ENCODE measurements at regions not wholly inside any gene's neighbourhood (a gene's known extent, or its start where the extent isn't known, plus 50 kb on each side); places are given as distances from the start of the nearest gene placed in this dataset.

DNA sequence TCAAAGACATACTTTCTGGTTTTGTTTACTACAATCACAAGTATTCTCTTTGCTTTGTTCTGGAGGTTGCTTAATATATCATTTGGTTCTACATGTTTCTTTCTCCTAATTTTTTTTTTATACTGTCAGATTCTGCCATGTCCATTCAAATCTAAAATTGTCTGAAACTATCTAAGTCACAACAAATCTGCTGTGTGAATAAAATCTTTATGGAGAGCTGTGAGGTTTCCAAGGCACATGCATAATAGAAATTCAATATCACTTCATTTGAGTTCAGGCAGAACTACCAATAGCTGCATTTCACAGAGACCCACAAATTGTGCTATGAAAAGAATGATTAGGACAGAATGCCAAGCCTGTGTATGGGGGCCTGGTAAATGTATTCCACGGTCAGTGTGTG is 346.9 kb upstream of the ARRDC3 start (continued):
- no peak for TF ChIP-seq GABPA (IDR thresholded peaks at IDR 0.05; ENCODE audit: low read depth)
- TF ChIP-seq BCL11A (IDR thresholded peaks at IDR 0.05; ENCODE audit: low read depth, low read length) = no peak
- no peak for TF ChIP-seq CHD2 (IDR thresholded peaks at IDR 0.05; ENCODE audit: borderline replicate concordance, low read depth, low read length)
- TF ChIP-seq, protein P1, sequence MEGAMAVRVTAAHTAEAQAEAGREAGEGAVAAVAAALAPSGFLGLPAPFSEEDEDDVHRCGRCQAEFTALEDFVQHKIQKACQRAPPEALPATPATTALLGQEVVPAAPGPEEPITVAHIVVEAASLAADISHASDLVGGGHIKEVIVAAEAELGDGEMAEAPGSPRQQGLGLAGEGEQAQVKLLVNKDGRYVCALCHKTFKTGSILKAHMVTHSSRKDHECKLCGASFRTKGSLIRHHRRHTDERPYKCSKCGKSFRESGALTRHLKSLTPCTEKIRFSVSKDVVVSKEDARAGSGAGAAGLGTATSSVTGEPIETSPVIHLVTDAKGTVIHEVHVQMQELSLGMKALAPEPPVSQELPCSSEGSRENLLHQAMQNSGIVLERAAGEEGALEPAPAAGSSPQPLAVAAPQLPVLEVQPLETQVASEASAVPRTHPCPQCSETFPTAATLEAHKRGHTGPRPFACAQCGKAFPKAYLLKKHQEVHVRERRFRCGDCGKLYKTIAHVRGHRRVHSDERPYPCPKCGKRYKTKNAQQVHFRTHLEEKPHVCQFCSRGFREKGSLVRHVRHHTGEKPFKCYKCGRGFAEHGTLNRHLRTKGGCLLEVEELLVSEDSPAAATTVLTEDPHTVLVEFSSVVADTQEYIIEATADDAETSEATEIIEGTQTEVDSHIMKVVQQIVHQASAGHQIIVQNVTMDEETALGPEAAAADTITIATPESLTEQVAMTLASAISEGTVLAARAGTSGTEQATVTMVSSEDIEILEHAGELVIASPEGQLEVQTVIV (IDR thresholded peaks at IDR 0.05; ENCODE audit: borderline replicate concordance, partially characterized antibody) = no peak

DNA sequence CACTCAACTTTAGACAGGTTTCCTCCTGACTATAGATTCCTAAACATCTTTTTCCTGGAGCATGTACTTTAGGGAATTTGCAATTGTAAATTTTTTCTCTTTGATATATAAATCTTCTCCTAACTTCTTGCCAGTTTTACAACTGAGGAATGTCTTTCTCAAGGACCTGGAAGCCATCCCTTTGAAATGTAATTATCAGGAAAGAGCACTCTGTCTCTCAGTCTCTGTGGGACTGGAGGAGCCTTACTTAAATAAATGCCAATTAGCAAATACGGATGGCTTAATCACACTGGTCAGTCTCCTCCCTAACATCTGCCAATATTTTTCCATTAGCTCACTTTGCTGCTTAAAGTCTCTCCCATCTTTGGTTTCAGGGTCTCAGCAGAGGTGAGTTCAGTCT is 344.3 kb upstream of the ARRDC3 start:
- intact Hi-C loops (cut with micrococcal nuclease; ENCODE audit: unreplicated experiment) = no loop called here
- Histone ChIP-seq H3K9ac (ENCODE audit: control insufficient read depth, insufficient read depth, low read length) (no peak overlapping the region), H3K4me2 (ENCODE audit: control insufficient read depth, insufficient read depth) (no peak overlapping the region), H3K9me3 (replicated peaks; ENCODE audit: control insufficient read depth, insufficient read depth, low read length) (no peaks in the 10 kb centered on the region), H3K4me3 (no peak overlapping the region), H2AFZ (ENCODE audit: control insufficient read depth, low read depth, low read length) (no peak overlapping the region), H3K36me3 (ENCODE audit: control insufficient read depth in 2 of 2, insufficient read depth in 2 of 2, low read length in 1 of 2) (no peaks in the 10 kb centered on the region), H4K20me1 (ENCODE audit: control insufficient read depth, insufficient read depth) (no peaks in the 10 kb centered on the region), H3K4me1 (ENCODE audit: control insufficient read depth, insufficient read depth, low read length) (no peaks in the 10 kb centered on the region), H3K27me3 (replicated peaks in 1 of 2; ENCODE audit: control insufficient read depth in 2 of 2, insufficient read depth in 2 of 2, low read length in 1 of 2) (no peaks in the 10 kb centered on the region), H3K27ac (ENCODE audit: control insufficient read depth, insufficient read depth) (no peak overlapping the region), H3K79me2 (ENCODE audit: control insufficient read depth, insufficient read depth, low read length) (no peaks in the 10 kb centered on the region)
- in situ Hi-C loops (cut with MboI) = no loop called here
- ATAC-seq (no peak), DNase-seq (ENCODE audit: low read depth, low spot score) (no peak), FAIRE-seq (no peak)
- ChIA-PET CTCF (no interaction called here), POLR2A (no interaction called here), RAD21 (ENCODE audit: unreplicated experiment) (no interaction called here), SMC1A (ENCODE audit: uncharacterized antibody, unreplicated experiment) (no interaction called here)
- 7% methylated on average over 1 of the region's 1 CpG for WGBS (ENCODE audit: insufficient coverage, insufficient replicate concordance, low lambda C conversion rate, missing lambda C conversion rate)
- BruUV-seq (replicated peaks) = no TSS peak
- TF ChIP-seq, protein P2, sequence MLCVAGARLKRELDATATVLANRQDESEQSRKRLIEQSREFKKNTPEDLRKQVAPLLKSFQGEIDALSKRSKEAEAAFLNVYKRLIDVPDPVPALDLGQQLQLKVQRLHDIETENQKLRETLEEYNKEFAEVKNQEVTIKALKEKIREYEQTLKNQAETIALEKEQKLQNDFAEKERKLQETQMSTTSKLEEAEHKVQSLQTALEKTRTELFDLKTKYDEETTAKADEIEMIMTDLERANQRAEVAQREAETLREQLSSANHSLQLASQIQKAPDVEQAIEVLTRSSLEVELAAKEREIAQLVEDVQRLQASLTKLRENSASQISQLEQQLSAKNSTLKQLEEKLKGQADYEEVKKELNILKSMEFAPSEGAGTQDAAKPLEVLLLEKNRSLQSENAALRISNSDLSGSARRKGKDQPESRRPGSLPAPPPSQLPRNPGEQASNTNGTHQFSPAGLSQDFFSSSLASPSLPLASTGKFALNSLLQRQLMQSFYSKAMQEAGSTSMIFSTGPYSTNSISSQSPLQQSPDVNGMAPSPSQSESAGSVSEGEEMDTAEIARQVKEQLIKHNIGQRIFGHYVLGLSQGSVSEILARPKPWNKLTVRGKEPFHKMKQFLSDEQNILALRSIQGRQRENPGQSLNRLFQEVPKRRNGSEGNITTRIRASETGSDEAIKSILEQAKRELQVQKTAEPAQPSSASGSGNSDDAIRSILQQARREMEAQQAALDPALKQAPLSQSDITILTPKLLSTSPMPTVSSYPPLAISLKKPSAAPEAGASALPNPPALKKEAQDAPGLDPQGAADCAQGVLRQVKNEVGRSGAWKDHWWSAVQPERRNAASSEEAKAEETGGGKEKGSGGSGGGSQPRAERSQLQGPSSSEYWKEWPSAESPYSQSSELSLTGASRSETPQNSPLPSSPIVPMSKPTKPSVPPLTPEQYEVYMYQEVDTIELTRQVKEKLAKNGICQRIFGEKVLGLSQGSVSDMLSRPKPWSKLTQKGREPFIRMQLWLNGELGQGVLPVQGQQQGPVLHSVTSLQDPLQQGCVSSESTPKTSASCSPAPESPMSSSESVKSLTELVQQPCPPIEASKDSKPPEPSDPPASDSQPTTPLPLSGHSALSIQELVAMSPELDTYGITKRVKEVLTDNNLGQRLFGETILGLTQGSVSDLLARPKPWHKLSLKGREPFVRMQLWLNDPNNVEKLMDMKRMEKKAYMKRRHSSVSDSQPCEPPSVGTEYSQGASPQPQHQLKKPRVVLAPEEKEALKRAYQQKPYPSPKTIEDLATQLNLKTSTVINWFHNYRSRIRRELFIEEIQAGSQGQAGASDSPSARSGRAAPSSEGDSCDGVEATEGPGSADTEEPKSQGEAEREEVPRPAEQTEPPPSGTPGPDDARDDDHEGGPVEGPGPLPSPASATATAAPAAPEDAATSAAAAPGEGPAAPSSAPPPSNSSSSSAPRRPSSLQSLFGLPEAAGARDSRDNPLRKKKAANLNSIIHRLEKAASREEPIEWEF (IDR thresholded peaks at IDR 0.05; ENCODE audit: insufficient replicate concordance, low read depth, low read length) = no peak
- TF ChIP-seq SMC3 (IDR thresholded peaks at IDR 0.05; ENCODE audit: borderline replicate concordance, low read length) (no peak), CBX5 (IDR thresholded peaks at IDR 0.05; ENCODE audit: low read depth) (no peak), ZNF24 (IDR thresholded peaks at IDR 0.05) (no peak), ZNF207 (IDR thresholded peaks at IDR 0.05; ENCODE audit: borderline replicate concordance) (no peak)
- TF ChIP-seq, protein P3, sequence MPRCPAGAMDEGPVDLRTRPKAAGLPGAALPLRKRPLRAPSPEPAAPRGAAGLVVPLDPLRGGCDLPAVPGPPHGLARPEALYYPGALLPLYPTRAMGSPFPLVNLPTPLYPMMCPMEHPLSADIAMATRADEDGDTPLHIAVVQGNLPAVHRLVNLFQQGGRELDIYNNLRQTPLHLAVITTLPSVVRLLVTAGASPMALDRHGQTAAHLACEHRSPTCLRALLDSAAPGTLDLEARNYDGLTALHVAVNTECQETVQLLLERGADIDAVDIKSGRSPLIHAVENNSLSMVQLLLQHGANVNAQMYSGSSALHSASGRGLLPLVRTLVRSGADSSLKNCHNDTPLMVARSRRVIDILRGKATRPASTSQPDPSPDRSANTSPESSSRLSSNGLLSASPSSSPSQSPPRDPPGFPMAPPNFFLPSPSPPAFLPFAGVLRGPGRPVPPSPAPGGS (IDR thresholded peaks at IDR 0.05; ENCODE audit: borderline replicate concordance, insufficient read depth, low read depth, low read length, poor library complexity, severe bottlenecking) = no peak
- TF ChIP-seq, protein P4, sequence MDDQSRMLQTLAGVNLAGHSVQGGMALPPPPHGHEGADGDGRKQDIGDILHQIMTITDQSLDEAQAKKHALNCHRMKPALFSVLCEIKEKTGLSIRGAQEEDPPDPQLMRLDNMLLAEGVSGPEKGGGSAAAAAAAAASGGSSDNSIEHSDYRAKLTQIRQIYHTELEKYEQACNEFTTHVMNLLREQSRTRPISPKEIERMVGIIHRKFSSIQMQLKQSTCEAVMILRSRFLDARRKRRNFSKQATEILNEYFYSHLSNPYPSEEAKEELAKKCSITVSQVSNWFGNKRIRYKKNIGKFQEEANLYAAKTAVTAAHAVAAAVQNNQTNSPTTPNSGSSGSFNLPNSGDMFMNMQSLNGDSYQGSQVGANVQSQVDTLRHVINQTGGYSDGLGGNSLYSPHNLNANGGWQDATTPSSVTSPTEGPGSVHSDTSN (IDR thresholded peaks at IDR 0.05; ENCODE audit: insufficient replicate concordance, low read depth, low read length) = no peak
- TF ChIP-seq, protein P5, sequence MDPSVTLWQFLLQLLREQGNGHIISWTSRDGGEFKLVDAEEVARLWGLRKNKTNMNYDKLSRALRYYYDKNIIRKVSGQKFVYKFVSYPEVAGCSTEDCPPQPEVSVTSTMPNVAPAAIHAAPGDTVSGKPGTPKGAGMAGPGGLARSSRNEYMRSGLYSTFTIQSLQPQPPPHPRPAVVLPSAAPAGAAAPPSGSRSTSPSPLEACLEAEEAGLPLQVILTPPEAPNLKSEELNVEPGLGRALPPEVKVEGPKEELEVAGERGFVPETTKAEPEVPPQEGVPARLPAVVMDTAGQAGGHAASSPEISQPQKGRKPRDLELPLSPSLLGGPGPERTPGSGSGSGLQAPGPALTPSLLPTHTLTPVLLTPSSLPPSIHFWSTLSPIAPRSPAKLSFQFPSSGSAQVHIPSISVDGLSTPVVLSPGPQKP (IDR thresholded peaks at IDR 0.05; ENCODE audit: low read depth, low read length) = no peak

All from GM12878 (cell line).